ENCODE measurements at regions not wholly inside any gene's neighbourhood (a gene's known extent, or its start where the extent isn't known, plus 50 kb on each side); places are given as distances from the start of the nearest gene placed in this dataset.

- TF ChIP-seq CTCF (IDR thresholded peaks at IDR 0.05) (no peak), EZH2 (IDR thresholded peaks at IDR 0.05; ENCODE audit: borderline replicate concordance, insufficient read depth, low read depth, low read length, poor library complexity, severe bottlenecking) (no peak)
These were observed 485.6 kb upstream of the NUDT12 start for GRCh38 chr5:104048231-104048630.
